T-helper 1 cell (primary cell): ENCODE measurements at regions not wholly inside any gene's neighbourhood (a gene's known extent, or its start where the extent isn't known, plus 50 kb on each side); places are given as distances from the start of the nearest gene placed in this dataset.
"Not testable (repeated sequence)": the region's sequence is repeated elsewhere in the genome, so short reads cannot be mapped to it uniquely, and the experiment has no call there.

ENCODE experiments used
- DNase-seq, 5 donors: peaks; one replicate each; pipeline ENCODE4 v3.0.0-alpha.2; 2012 to 2020

DNA sequence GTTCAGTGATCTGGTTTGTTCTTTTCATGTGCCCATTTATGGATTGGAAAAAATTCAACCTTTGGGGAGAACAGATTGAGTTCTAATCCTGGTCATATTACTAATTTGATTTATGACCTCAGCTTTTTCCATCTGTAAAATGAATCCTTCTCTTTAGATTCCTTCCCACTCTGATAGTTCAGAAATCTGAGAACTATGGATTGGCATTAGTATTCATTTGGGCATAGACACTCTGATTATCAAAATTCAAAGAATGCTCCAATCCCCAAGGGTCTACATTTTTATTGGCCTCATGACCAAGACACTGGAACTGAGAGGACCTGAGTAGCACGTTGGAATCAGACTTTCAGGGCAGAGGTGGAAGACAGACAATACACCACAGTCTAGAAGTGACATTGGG, 405.9 kb upstream of the PAPPA start:
- no peak for DNase-seq

- no peak for DNase-seq
These were observed 396.9 kb upstream of the PAPPA start for GRCh38 chr9:115756736-115757135.

DNA sequence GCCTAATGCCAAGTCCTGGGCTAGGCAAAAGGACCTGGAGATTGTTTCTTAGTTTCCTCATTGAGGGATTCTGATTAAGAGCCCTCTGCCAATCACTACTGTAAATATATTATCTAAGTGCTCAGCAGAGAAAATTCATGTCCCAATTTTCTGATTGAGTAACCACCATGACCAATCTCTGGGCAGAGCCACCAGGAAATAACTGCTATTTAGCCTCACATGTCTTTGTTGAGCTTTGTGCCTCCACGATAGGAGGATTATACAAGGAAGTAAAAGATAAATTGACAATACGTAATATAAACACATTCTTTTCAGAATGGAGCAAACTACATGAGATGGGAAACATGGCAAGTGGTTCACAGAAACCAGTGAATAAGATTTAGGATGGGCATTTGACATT, 396.1 kb upstream of the PAPPA start:
- DNase-seq = no peak

DNA sequence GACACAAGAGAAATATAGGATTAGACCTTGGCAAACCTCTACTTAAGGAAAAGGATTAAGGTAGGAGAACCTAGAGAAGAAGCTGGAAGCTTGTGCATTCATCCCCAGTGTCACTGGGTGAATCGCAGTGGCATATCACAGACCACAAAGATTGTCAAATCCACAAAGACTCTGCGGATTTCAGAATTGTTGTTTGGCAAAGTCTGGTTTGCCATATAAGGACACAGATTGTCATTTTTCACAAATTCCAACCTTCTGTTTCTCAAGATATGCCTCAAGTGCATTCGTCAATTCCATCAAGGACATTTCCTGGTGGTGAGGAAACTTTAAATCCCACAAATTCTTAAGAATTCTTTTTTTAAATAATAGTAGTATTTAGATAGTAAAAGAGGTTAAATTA, 395.1 kb upstream of the PAPPA start:
- DNase-seq = no peak

DNA sequence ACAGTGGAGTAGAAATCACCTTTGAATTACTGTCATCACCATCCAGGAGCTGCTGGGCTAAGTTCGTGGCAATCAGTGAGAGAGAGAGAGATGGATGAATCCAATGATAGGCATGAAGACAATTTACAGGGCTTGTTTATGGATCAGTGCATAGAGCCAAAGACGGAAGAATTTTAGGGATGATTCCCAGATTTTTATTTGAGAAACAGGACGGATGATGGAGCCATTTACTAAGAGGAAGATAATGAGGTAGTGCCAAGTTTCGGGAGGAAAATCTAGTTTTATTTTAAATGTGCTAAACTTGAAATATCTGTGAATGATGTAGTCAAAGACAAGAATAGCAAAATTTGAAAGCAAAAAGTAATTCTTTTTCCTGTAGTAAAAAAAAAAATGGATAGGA, 394.2 kb upstream of the PAPPA start:
- no peak for DNase-seq

GRCh38 chr9:115764645-115765044, 388.9 kb upstream of the PAPPA start:
- DNase-seq = no peak

- no peak for DNase-seq
These were observed 388.5 kb upstream of the PAPPA start for GRCh38 chr9:115765060-115765459.

GRCh38 chr9:115766370-115766955, 387.1 kb upstream of the PAPPA start:
- no peak for DNase-seq

- no peak for DNase-seq
These were observed 383.1 kb upstream of the PAPPA start for GRCh38 chr9:115770521-115770920.

DNA sequence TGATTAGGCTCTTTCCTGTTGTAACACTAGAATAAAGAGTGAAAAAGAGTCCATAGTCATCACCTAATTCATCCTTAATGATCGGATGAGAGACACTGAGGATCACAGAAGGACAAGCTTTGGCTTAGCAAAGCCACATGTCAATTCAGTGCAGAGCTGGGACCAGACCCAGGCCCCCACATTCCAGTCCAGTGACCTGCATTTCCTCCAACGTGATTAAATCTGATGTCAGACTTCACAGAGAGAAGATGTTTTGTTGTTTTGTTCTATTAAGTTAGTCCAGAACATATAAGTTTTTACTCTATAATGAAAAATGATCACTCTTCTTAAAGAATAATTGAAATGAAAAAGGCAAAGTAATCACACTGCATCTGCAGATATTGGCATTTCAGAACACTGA, 377.9 kb upstream of the PAPPA start:
- DNase-seq = no peak

- DNase-seq = no peak
These were observed 376.0 kb upstream of the PAPPA start for GRCh38 chr9:115777610-115778009.

GRCh38 chr9:115781070-115781736, 372.4 kb upstream of the PAPPA start:
- DNase-seq = no peak

- DNase-seq = no peak
These were observed 367.3 kb upstream of the PAPPA start for GRCh38 chr9:115786321-115786720.

DNA sequence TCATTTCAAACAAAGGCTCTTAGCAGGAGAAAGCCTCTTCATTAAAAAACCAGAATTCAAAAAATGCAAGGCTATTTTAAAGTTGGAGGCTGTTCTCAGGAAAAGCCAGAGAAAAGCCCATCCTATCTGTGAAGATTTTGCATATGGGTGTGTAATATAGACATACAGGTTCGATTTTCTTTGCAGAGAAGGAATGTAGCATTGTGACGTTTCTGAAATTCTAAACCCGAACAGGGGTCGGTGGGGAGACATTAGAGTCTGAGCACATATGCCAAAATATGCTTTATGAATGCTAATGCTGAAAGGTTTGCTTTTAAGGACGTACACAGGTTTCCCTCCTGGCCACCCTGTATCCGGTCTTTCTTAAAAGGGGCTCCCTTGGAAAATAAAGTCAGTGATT, 363.1 kb upstream of the PAPPA start:
- DNase-seq = no peak

DNA sequence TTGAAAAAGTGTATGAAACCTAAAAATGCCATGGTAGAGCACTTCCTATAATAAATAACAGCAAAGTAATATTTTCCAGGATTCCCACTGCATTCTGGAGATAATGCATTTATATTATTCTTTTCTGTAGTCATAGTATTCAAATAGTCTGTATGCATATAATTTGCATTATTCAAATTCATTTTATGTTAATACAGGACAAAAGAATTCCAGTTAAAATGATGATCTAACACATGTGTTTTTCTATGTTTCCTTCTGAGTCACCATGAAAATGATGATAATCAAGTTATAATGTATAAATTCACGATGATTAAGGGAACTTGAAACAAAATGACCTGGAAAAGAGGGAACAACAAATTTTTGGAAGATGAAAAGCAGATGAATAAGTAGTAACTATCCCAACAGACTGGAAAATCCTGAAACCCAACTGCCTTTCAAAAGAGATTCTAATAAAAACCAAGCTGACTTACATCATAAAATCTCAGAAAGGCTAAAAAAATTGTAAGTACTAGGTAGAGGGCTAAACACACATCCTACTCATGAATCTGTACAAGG, 358.6 kb upstream of the PAPPA start:
- no peak for DNase-seq

DNA sequence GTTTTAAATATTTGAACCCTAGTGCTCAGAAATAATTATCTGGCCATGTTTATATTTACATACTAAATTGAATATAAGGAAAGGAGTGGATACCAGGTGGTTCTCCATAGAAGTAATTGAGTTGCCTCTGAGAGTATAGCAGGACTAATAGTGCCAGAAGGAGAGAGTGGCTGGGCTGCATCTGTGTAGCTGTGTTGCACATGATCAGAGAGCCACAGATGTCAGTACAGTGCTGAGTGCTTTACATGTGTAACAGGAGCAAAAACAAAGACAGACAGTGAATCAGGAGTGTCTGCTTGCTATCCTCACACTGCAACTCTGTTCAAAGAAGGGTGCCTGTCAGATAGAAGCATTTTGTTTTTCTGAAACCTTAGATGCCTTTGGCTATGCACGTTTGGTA, 353.9 kb upstream of the PAPPA start:
- no peak for DNase-seq

GRCh38 chr9:115804206-115804605, 349.4 kb upstream of the PAPPA start:
- DNase-seq = no peak

DNA sequence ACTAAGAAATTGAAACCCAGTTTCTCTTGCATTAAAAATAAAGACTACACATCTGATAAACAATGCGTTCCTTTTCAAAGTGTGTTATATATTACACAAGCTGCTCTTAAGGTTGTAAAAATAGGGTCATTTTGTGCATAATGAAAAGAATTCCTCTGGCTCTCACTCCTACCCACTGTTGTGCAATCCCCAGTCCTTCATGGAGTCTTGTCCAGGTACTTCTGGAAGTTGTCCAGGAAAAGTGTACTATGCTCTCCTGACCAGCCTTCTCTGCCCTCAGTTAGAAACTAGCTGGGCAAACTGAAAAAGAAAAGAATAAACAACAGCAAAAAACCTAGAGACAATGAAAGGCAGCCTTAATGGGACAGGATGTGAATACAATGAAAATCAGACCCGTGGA, 345.5 kb upstream of the PAPPA start:
- no peak for DNase-seq

DNA sequence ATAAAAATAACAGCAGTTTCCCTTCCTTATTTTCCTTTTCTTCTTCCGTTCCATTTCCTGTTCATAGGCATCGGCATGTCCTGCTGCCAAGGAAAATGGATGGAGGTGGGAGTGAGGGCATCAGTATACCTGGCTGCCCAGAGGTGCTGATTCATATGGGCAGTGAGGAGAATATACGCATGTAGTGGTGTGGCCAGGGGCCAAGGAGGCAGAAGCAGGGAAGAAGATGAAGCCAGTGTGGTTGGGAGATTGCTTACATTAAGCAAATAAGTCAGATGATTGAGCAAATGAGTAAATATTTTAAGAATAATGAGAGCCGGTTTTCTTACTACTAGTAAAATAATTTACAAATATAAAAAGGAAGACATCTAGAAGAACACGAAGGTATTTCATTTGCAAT, 344.9 kb upstream of the PAPPA start:
- no peak for DNase-seq

GRCh38 chr9:115810166-115810565, 343.4 kb upstream of the PAPPA start:
- DNase-seq = no peak

DNA sequence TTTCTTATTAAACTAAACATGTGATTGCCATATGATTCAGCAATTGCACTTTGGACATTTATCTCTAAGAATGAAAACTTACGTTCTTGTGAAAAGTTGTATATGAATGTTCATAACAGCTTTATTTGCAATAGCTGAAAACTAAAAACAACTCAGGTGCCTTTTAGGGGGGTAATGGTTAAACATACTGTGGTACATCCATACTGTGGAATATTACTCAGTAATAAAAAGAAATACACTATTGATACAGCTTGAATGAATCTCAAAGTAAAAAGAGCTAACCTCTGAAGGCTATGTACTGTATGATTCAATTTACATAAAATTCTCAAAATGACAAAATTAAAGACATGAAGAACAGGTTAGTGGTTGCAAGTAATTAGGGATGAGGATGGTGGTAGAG, 339.5 kb upstream of the PAPPA start:
- DNase-seq = no peak

DNA sequence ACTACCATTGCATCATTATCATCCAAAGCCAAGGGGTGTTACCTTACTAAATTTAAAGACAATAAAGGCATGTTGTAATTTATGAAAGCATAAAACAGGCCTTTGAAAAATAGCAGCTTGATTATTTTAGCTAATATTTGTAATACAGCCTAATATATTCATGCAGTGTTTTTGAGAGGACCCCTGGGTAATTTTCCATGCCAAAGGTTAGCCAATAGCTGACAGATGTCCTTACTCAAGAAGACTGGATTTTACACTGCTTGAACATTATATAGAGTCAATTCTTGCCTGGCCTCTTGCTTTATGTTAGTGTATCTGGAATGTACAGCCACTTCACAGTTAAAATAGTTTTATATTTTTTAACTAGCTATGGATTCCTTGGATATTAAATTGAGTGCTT, 337.8 kb upstream of the PAPPA start:
- no peak for DNase-seq

GRCh38 chr9:115818651-115819050, 334.9 kb upstream of the PAPPA start:
- DNase-seq = not testable (repeated sequence)

- no peak for DNase-seq
These were observed 321.6 kb upstream of the PAPPA start for GRCh38 chr9:115832031-115832430.

DNA sequence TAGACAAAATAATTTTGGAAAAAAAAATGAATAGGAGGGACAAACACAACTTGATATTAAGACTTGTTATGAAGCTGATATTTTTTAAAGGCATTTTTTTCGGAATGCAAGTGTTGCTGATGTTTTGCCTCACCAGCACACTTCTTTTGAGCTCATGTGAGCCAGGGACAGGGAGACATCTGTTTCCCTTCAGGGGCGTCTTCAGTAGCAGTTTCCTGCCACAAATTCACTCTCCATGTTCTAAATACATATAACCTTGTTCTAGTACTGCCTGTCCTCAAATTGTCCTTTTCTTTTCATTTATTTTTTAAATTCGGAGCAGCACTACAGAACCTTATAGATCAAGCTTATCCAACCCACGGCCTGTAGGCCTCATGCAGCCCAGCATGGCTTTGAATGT, 316.0 kb upstream of the PAPPA start:
- no peak for DNase-seq
